Lower leg skin (tissue), 4 donors: ENCODE measurements at regions not wholly inside any gene's neighbourhood (a gene's known extent, or its start where the extent isn't known, plus 50 kb on each side); places are given as distances from the start of the nearest gene placed in this dataset.

Source experiments
- DNase-seq, 2 donors: peaks; one replicate each; pipeline ENCODE4 v3.0.0-alpha.2; 2019; ENCODE audit warnings: low spot score in 2 of 2
- H3K4me3 ChIP-seq: fragments of 200-600 bp; sonication (generic); 2 replicates; pipeline ENCODE4 v1.5.1; 2017; ENCODE audit warnings: mild to moderate bottlenecking, low read depth; ENCODE audit not compliant: poor library complexity, severe bottlenecking
- POLR2A ChIP-seq, 2 donors: fragments of 450-650 bp; IDR thresholded peaks; one replicate each; pipeline ENCODE4 v1.6.1; 2016 to 2017; ENCODE audit warnings: antibody characterized with exemption in 2 of 2, mild to moderate bottlenecking in 1 of 2, moderate library complexity in 1 of 2
- WGBS, 2 donors: methylation state at CpG; one replicate each; pipeline ENCODE4 v1.1.5; 2018; 5-methylcytosine and 5-hydroxymethylcytosine counted together
- intact Hi-C: fragments of 100-400 bp; cut with DNase I; formaldehyde crosslinking; loops from one replicate; pipeline ENCODE4 v1.15.0; 2023; ENCODE audit warnings: low total_unique reads
- TF ChIP-seq, protein P1 (sequence below), 3 donors: fragments of 450-650 bp; IDR thresholded peaks; one replicate each; pipeline ENCODE4 v1.5.1; 2016; ENCODE audit warnings: antibody characterized with exemption in 3 of 3, mild to moderate bottlenecking in 3 of 3, moderate library complexity in 2 of 3

- no peak overlapping the region for H3K4me3 ChIP-seq
- no peak for TF ChIP-seq POLR2A (IDR thresholded peaks at IDR 0.05)
- TF ChIP-seq, protein P1, sequence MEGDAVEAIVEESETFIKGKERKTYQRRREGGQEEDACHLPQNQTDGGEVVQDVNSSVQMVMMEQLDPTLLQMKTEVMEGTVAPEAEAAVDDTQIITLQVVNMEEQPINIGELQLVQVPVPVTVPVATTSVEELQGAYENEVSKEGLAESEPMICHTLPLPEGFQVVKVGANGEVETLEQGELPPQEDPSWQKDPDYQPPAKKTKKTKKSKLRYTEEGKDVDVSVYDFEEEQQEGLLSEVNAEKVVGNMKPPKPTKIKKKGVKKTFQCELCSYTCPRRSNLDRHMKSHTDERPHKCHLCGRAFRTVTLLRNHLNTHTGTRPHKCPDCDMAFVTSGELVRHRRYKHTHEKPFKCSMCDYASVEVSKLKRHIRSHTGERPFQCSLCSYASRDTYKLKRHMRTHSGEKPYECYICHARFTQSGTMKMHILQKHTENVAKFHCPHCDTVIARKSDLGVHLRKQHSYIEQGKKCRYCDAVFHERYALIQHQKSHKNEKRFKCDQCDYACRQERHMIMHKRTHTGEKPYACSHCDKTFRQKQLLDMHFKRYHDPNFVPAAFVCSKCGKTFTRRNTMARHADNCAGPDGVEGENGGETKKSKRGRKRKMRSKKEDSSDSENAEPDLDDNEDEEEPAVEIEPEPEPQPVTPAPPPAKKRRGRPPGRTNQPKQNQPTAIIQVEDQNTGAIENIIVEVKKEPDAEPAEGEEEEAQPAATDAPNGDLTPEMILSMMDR (IDR thresholded peaks at IDR 0.05), result no peak
- 73 to 77% methylated on average over 3 of the region's 3 CpGs for WGBS, 2 donors
- no peak for DNase-seq
- intact Hi-C loops, result no loop called here
Measured at GRCh38 chr14:49319810-49320209, 266.4 kb downstream of the RPS29 start.

- 60 to 66% methylated on average over 4 of the region's 4 CpGs for WGBS, 2 donors
- H3K4me3 ChIP-seq, result no peak overlapping the region
- DNase-seq, result no peak
- intact Hi-C loops, result no loop called here
- no peak for TF ChIP-seq POLR2A (IDR thresholded peaks at IDR 0.05)
- TF ChIP-seq, protein P1 (IDR thresholded peaks at IDR 0.05), result no peak
Measured at GRCh38 chr14:49315570-49315969, 270.6 kb downstream of the RPS29 start.

DNA sequence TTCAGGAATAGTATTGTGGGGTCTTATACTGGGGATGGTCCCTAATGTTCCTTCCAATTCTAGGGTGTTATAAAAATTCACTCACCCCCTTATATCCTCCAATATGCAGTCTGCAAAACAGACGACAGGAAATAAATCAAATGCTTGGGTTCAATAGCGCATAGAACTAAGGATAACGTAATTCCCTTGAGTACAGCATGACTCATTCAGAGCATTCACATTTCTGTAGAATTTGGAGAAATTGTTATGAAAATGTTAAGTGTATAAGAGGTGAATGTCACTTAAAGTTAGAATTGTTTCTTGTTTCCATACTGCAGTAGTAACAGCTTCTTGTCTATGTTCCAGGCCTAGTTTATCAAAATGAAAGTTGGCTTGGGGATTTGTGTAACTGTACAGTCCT, 271.4 kb downstream of the RPS29 start:
- no peak overlapping the region for H3K4me3 ChIP-seq
- TF ChIP-seq, protein P1 (IDR thresholded peaks at IDR 0.05), result no peak
- no peak for TF ChIP-seq POLR2A (IDR thresholded peaks at IDR 0.05)
- intact Hi-C loops, result no loop called here
- 58 to 66% methylated on average over 3 of the region's 3 CpGs for WGBS, 2 donors
- DNase-seq, result no peak

DNA sequence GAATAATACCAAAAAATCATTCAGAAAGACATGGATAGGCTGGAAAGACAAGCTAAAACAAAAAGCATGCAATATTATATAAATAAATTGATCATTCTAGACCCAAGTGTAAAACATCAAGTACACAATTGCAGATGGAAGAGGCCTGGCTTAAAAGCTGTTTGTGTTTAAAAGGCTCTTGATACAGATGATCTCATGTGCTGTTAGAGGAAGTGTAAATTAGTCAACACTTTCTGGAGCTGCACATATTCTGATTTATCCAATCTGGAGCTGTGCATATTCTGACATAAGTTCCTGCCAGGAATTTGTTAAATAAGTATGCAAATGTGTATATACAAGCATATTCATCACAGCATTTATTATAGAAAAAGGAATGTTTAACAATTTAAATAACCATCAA, 273.1 kb downstream of the RPS29 start:
- TF ChIP-seq, protein P1 (IDR thresholded peaks at IDR 0.05), result no peak
- no peak for TF ChIP-seq POLR2A (IDR thresholded peaks at IDR 0.05)
- H3K4me3 ChIP-seq, result no peak overlapping the region
- intact Hi-C loops, result no loop called here

GRCh38 chr14:49310298-49310697, 275.9 kb downstream of the RPS29 start:
- TF ChIP-seq, protein P1 (IDR thresholded peaks at IDR 0.05), result no peak
- TF ChIP-seq POLR2A (IDR thresholded peaks at IDR 0.05), result no peak
- H3K4me3 ChIP-seq, result no peak overlapping the region
- no peak for DNase-seq
- intact Hi-C loops, result no loop called here

More for the DNA sequence above, 273.1 kb downstream of the RPS29 start:
- DNase-seq, result no peak

- H3K4me3 ChIP-seq, result no peak overlapping the region
- intact Hi-C loops, result no loop called here
- no peak for TF ChIP-seq POLR2A (IDR thresholded peaks at IDR 0.05)
- TF ChIP-seq, protein P1 (IDR thresholded peaks at IDR 0.05), result no peak
- 2 to 4% methylated on average over 1 of the region's 1 CpG for WGBS, 2 donors
- no peak for DNase-seq
Measured at GRCh38 chr14:49306152-49306751, 279.9 kb downstream of the RPS29 start.
